ENCODE measurements at regions not wholly inside any gene's neighbourhood (a gene's known extent, or its start where the extent isn't known, plus 50 kb on each side); places are given as distances from the start of the nearest gene placed in this dataset.

DNA sequence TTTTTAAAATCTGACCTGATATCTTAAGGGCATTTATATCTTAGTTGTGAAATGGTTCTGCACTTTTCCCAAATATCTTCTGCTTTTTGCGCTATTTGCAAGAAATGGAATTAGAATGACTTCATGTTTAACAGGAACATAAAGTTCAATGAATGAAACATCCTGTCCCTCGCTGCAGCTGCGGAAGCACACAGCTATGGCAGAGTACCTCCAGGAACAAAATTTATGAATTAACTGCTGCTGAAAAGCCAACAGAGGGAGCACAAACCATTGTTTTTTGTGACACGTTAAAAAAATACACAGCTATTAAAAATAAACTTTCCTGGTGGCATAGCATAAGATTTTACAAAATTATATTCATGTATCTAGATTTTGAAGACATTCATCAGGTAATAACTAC lies 404.4 kb upstream of the MDFIC2 start:
- Histone ChIP-seq H3K27me3 (no peaks in the 10 kb centered on the region), H3K27ac (no peak overlapping the region), H3K4me1 (no peaks in the 10 kb centered on the region), H3K36me3 (no peaks in the 10 kb centered on the region), H3K9me3 (peaks cover 0 to 15% (median 8%) of the 10 kb centered on the region in 4 donors), H3K4me3 (no peak overlapping the region)
- TF ChIP-seq POLR2AphosphoS5 (IDR thresholded peaks at IDR 0.05) (no peak), EP300 (IDR thresholded peaks at IDR 0.05) (peak in 2 of 4 donors; percentile 56 to 60), POLR2A (IDR thresholded peaks at IDR 0.05) (no peak)
- TF ChIP-seq, protein P1, sequence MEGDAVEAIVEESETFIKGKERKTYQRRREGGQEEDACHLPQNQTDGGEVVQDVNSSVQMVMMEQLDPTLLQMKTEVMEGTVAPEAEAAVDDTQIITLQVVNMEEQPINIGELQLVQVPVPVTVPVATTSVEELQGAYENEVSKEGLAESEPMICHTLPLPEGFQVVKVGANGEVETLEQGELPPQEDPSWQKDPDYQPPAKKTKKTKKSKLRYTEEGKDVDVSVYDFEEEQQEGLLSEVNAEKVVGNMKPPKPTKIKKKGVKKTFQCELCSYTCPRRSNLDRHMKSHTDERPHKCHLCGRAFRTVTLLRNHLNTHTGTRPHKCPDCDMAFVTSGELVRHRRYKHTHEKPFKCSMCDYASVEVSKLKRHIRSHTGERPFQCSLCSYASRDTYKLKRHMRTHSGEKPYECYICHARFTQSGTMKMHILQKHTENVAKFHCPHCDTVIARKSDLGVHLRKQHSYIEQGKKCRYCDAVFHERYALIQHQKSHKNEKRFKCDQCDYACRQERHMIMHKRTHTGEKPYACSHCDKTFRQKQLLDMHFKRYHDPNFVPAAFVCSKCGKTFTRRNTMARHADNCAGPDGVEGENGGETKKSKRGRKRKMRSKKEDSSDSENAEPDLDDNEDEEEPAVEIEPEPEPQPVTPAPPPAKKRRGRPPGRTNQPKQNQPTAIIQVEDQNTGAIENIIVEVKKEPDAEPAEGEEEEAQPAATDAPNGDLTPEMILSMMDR (IDR thresholded peaks at IDR 0.05) = peak in 2 of 6 experiments; percentile 24 to 26
- ATAC-seq (ENCODE audit: low FRiP score in 2 of 2) = peak in 1 of 2 donors; percentile 52
- 15 to 19% methylated on average over 4 of the region's 4 CpGs for WGBS, 2 donors
- DNase-seq = no peak

DNA sequence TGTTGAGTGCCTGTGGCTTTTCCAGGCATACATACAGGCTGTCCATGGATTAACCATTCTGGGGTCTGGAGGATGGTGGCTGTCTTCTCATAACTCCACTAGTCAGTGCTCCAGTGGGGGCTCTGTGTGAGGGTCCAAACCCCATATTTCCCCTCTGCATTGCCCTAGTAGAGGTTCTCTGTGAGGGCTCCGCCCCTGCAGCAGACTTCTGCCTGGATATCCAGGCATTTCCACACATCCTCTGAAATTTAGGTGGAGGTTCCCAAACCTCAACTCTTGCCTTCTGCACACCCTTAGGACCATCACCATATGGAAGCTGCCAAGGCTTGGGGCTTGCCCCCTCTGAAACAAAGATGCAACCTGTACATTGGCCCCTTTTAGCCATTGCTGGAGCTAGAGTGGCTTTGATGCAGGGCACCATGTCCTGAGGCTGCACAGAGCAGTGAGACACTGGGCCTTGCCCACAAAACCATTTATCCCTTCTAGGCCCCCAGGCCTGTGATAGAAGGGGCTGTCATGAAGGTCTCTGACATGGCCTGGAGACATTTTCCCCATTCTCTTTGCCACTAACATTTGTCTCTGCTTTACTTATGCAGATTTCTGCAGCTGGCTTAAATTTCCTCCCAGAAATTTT lies 400.1 kb upstream of the MDFIC2 start:
- no peak for ATAC-seq (ENCODE audit: low FRiP score in 2 of 2)
- TF ChIP-seq, protein P1 (IDR thresholded peaks at IDR 0.05) = no peak
- TF ChIP-seq EP300 (IDR thresholded peaks at IDR 0.05) = no peak
- TF ChIP-seq POLR2AphosphoS5 (IDR thresholded peaks at IDR 0.05) = no peak
- no peak for TF ChIP-seq POLR2A (IDR thresholded peaks at IDR 0.05)
- Histone ChIP-seq H3K27me3 (no peaks in the 10 kb centered on the region), H3K4me3 (no peak overlapping the region), H3K36me3 (no peaks in the 10 kb centered on the region), H3K9me3 (peaks cover 0 to 15% (median 8%) of the 10 kb centered on the region in 4 donors), H3K27ac (no peak overlapping the region), H3K4me1 (no peaks in the 10 kb centered on the region)
- 100% methylated on average over 1 of the region's 1 CpG; no CpG with 5 or more reads in 1 of the 2 donors for WGBS, 2 donors
- no peak for DNase-seq

DNA sequence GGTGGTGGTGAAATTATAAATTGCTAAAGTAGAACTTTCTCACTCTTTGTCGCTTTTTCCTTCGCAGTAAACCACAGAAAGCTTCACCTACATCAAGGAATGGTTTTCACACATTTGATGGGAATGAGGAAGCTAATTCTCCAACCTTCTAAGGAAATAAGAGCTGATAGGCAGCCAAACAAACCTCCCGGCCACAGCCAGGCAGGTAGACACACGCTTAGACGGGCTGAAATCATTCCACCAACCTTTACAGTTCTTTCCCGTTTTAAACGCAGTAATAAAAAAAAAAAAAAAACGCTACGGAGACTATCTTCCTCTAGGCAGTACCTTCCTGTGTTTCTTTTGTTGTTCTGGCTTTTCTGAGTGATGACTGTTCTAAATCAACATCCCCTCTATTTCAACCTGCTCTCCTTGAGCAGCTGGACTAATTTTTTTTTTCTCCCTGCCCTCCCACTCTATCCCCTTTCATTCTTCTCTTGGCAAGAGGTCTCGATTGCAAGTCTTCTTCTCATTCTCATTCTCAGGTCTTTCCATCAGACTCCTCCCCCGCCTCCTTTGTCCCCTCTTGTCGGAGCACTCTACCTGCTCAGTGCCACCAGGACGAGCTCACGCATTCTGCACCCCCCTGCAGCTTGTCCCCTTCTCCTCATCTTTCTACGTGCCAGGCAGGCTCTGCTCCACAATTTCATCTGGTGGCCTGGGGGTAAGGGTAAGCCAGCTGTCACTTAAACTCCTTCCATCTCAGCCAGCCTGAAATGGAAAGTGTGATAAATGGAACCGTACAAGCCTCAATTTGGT lies 391.1 kb upstream of the MDFIC2 start:
- Histone ChIP-seq H3K36me3 (no peaks in the 10 kb centered on the region), H3K27me3 (no peaks in the 10 kb centered on the region), H3K4me1 (no peaks in the 10 kb centered on the region), H3K27ac (no peak overlapping the region), H3K9me3 (no peaks in the 10 kb centered on the region), H3K4me3 (no peak overlapping the region)
- TF ChIP-seq, protein P1 (IDR thresholded peaks at IDR 0.05) = no peak
- TF ChIP-seq POLR2A (IDR thresholded peaks at IDR 0.05) (no peak), POLR2AphosphoS5 (IDR thresholded peaks at IDR 0.05) (no peak), EP300 (IDR thresholded peaks at IDR 0.05) (no peak)
- ATAC-seq (ENCODE audit: low FRiP score in 2 of 2) (no peak), DNase-seq (no peak)
- WGBS, 2 donors = 50 to 56% methylated on average over 16 of the region's 16 CpGs

DNA sequence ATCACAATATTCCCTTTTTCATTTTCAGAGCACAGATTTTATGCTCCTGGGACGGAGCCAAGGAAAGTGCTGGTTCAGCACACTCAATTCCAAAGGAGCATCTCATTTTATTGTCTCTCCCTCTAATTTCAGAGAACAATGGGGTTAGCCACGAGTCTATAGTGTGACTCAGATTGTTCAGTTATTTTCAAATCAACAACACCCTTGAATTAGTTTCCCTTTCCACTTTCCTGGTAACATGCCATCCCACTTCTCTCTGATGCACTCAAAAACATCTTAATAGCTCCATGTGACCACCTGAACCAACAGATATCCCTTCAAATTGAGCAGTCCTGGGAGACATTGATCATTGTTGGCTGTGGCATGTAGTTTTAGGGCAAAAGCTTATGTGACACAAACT lies 389.7 kb upstream of the MDFIC2 start:
- Histone ChIP-seq H3K36me3 (no peaks in the 10 kb centered on the region), H3K9me3 (no peaks in the 10 kb centered on the region), H3K4me3 (no peak overlapping the region), H3K27me3 (no peaks in the 10 kb centered on the region), H3K4me1 (no peaks in the 10 kb centered on the region), H3K27ac (no peak overlapping the region)
- WGBS, 2 donors = 41 to 71% methylated on average over 2 of the region's 2 CpGs
- TF ChIP-seq POLR2AphosphoS5 (IDR thresholded peaks at IDR 0.05) (no peak), EP300 (IDR thresholded peaks at IDR 0.05) (no peak), POLR2A (IDR thresholded peaks at IDR 0.05) (no peak)
- TF ChIP-seq, protein P1 (IDR thresholded peaks at IDR 0.05) = no peak
- no peak for ATAC-seq (ENCODE audit: low FRiP score in 2 of 2)
- no peak for DNase-seq
